HG03095 (cell line): ENCODE measurements at regions not wholly inside any gene's neighbourhood (a gene's known extent, or its start where the extent isn't known, plus 50 kb on each side); places are given as distances from the start of the nearest gene placed in this dataset.

Experiments used
- ATAC-seq: cut with Tn5 transposase; IDR thresholded peaks from one replicate; pipeline ENCODE4 v1.9.1; 2021; ENCODE audit warnings: moderate library complexity; ENCODE audit not compliant: unreplicated experiment

DNA sequence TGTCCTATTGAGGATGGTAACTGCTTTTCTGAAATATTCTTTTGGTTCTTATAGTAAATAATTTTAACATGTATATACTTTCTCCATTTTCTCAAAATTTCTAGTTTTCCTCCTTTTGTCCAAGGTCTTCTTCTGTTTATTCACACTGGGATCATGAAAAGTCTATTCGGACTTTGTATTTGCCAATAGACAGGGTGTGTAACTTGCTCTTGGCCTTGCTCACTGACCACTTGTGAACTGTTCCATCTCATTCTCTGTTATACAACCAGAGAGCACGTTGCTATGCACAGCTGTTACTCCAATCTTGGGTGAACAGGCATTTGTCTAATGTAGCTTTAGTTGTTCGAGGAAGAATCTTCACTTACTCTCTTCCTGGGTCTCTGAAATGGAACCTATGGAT lies 388.9 kb downstream of the SH3GL2 start:
- ATAC-seq: no peak

DNA sequence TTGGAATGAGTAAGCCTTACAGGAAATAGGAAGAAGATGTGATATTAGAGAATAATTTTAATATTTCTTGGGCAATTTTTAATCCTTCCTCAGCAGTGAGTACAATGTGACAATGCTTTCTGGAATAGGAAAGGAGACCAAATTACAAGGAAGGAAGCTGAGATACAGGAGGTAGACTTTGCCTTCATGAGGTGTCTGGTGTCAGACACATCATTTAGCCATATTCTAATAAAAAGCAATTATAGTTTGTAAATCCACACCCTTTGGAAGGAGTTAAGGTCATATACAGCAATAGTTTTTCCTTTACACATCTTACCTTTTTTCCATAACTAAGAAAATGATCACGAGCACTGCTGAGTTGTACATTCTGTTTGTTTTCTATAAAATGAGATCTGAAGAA lies 390.4 kb downstream of the SH3GL2 start:
- ATAC-seq: no peak

- no peak for ATAC-seq
Measured at GRCh38 chr9:17970277-17970676, 391.4 kb downstream of the SH3GL2 start.

GRCh38 chr9:17978773-17979172 lies 399.9 kb downstream of the SH3GL2 start:
- no peak for ATAC-seq

DNA sequence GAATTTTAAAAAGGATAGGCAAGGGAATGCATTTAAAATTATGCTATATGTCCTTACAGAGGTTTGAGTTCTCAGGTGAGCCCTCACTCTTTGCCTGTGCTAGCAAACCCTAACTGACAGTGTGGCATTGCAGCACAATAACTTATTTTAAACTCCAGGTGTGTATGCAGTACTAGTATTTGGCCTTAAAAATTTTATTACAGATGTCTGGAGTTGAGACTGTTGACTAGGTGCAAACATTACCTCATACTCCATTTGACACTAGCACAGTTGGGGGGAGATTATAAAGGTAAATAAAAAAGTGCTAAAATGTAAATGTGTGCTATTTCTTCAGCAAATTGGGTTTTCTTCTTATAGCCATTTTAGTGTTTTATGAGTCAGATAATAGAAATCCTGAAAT lies 407.7 kb downstream of the SH3GL2 start:
- ATAC-seq: no peak

- ATAC-seq: no peak
Measured at GRCh38 chr9:17987189-17987588, 408.3 kb downstream of the SH3GL2 start.

DNA sequence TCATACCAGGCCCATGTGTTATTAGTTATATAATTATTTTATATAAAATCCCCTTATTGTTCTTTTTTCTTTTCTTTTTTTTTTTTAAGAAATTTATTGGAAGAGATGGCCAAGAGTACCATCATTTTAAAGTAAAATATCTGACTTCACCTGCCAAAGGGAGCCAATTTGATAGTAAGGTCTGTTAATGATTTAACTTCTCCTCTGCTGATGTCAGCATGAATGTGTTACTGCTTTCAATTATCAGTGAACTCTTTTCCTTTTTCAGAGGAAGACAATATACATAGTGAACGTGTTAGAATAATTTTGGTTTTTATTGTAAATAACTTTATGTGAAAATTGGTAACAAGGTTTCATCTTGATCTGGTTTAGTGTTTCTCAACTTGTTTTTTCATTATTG lies 409.6 kb downstream of the SH3GL2 start:
- ATAC-seq: no peak

- no peak for ATAC-seq
Measured at GRCh38 chr9:17990602-17991001, 411.7 kb downstream of the SH3GL2 start.

- no peak for ATAC-seq
Measured at GRCh38 chr9:17993024-17993423, 414.2 kb downstream of the SH3GL2 start.

GRCh38 chr9:17994695-17995425 lies 416.0 kb downstream of the SH3GL2 start:
- no peak for ATAC-seq

GRCh38 chr9:17996728-17997127 lies 417.9 kb downstream of the SH3GL2 start:
- ATAC-seq: no peak

- no peak for ATAC-seq
Measured at GRCh38 chr9:18002718-18003438, 424.0 kb downstream of the SH3GL2 start.

GRCh38 chr9:18006591-18006990 lies 427.7 kb downstream of the SH3GL2 start:
- no peak for ATAC-seq

- ATAC-seq: no peak
Measured at GRCh38 chr9:18007621-18008020, 428.8 kb downstream of the SH3GL2 start.

- ATAC-seq: no peak
Measured at GRCh38 chr9:18009902-18010301, 431.0 kb downstream of the SH3GL2 start.

GRCh38 chr9:18010492-18010891 lies 431.6 kb downstream of the SH3GL2 start:
- ATAC-seq: no peak

GRCh38 chr9:18012170-18012569 lies 433.3 kb downstream of the SH3GL2 start:
- ATAC-seq: no peak

DNA sequence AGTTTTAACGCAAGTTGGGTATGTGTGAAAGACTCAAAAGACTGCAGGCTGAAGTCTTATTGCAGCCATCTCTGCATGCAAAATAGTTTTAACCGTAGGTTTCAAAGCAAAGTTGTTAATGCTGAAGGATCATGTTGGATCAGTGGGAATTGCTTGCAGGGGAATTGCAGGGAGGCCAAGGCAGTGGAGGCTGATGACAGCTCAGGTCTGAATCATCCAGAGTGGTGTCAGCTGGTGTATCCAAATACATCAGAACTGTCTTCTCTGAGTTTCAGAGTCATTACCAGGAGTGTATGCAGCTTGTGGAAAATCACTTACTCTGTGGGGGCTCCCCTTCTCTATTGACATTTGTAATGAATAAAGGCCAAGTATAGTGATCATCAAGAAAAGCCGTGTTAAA lies 435.7 kb downstream of the SH3GL2 start:
- no peak for ATAC-seq

DNA sequence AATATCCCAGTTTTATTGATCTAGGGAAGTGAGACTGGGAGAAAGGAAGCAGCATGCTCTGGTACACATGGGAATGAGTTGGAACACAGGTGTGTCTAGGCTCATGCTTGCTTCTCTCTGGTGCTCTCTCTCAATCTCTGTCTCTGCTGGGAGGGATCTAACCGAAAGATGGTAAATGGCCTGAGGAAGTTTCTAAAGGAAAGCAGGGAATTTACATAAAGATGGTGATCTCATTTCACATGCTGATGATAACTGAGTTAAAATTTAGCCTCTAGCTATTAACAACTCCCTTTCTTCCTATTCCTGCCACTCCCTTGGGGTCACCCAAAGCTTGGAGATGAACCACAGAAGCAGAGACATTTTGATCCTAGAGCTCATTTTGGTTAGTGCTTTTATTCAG lies 436.2 kb downstream of the SH3GL2 start:
- ATAC-seq: no peak

DNA sequence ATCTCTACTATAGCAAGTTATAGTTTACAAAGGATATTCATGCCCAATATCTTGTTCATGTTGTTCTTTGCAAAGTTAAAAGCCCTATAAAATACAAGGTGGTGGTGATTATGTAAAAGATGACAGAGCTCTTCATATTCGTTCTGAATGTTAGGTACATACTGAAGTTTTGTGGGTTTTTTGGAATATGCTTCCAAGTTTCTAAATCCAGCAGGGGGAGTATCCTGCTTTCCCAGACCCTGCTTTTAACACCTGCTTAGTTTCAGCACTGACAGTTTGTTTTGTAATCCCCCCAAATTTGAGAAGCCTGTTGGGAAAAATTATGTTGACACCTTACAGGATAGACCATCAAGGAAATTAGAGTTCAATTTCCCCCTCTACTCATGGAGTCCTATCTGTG lies 438.3 kb downstream of the SH3GL2 start:
- ATAC-seq: no peak

- no peak for ATAC-seq
Measured at GRCh38 chr9:18018221-18018620, 439.4 kb downstream of the SH3GL2 start.

DNA sequence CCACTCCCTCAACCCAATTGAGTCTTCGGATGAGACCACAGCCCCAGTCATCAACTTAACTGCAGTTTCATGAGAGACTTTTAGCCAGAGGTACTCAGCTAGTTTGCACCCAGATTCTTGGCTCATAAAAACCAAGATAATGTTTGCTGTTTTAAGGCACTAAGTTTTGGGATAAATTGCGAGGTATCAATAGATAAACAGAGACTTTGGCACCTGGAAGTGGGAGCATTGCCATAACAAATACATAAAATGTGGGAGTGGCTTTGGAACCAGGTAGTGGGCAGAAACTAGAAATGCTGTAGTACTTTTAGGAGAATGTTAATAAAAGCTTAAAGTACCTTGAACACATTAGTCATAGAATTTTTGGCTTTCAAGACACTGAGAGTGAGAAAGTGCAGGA lies 439.8 kb downstream of the SH3GL2 start:
- ATAC-seq: no peak
